ENCODE measurements at regions not wholly inside any gene's neighbourhood (a gene's known extent, or its start where the extent isn't known, plus 50 kb on each side); places are given as distances from the start of the nearest gene placed in this dataset.

GRCh38 chr2:12299431-12299830 is 417.3 kb upstream of the TRIB2 start:
- DNase-seq: no peak

DNA sequence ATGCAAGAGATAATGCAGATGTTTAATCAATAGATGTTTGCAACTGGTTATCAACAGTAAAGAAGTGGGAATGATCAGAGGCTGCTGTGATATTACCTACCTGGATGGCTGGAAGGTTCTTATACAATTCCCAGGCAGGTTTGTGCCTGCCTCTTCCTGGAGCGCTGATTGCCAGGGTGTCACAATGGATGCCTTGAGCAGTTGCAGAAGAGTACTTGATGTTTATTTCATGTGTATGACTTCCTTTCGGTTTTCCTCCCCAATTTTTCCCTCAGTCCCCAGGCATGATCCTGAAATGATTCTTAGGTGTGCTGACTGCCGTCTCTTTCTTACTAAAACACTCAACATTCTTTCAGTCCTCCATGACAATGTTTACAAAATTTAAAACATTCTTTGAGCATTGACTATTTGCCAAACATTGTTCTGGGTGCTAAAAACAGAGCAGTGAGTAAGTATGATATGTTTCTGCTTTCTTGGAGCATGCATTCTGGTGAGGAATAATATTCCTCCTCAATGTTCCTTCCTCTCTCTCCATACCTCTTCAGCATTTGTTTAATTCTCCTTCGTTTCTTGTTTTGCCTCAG is 416.6 kb upstream of the TRIB2 start:
- DNase-seq: no peak

GRCh38 chr2:12300927-12301326 is 415.8 kb upstream of the TRIB2 start:
- peak; percentile 21 for DNase-seq

GRCh38 chr2:12302140-12302539 is 414.6 kb upstream of the TRIB2 start:
- no peak for DNase-seq

- DNase-seq: no peak
Measured at GRCh38 chr2:12302691-12303090, 414.0 kb upstream of the TRIB2 start.

DNA sequence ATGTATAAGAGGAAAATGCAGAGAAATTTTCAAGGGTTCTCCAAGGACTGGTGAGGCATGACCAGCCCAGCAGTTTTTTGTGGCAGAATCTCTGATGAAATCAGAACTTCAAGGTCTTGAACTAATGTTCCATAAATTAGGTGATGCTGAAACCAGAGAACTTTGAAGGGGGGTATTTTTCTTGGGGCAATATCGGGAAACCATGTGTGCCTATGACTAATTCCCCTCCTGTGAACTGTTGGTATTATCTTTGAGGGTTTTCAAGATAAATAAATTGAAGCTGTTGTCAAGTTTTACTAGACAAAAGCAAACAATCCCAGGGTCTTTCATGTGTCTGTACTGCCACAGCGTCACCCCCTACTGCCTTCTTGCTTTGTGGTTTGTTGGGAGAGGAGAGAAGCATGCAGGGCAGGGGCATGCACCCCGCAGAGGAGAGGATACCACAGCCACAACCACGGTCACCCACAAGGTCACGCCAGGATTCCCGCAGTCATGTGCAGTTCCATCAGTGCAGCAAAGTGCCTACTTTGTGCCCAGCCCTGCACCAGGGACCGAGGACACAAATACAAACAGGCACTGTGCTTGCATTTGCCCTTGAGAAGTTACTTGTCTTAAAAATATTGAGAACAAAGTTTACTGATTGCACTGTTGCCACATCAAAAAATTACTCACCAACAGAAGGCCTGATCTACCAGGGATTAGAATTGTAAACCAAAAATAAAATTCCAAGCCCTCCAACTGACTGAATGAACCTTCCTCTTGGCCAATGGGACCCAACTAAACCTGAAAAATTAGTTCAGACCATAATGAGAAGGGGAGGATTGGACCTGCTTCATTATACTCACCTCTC is 413.3 kb upstream of the TRIB2 start:
- DNase-seq: no peak

- DNase-seq: peak; percentile 24
Measured at GRCh38 chr2:12304564-12305171, 412.1 kb upstream of the TRIB2 start.

DNA sequence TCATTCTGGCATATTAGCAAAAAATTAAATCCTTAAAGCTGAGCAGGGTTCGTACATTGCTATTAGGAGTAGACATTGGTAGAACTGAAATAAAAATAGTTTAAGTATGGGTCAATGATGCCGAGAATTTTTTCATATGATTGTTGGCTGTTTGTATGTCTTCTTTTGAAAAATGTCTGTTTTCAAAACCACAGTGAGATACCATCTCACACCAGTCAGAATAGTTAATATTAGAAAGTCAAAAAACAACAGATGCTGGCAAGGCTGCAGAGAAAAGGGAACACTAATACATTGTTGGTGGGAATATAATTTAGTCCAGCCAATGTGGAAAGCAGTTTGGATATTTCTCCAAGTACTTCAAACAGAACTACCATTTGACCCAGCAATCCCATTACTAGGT is 410.8 kb upstream of the TRIB2 start:
- no peak for DNase-seq

DNA sequence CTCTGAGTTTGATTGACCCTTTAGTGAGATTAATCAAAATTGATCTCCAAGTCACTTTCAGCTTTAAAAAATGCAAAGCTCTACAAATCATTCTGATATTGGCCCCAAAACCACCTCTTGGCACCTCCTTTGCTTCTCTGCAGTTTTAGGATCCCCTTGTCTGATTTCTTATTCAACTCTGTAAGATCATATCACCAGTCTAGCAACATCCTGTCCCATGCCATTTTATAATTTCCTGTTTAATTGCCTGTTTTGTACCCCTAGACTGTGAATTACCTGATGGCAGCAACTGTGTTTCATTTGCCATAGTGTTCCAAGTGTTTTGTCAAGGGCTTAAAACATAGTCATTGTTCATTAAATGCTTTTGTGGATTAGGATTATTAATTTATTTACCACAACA is 406.3 kb upstream of the TRIB2 start:
- DNase-seq: no peak

GRCh38 chr2:12313445-12314126 is 403.1 kb upstream of the TRIB2 start:
- DNase-seq: peak; percentile 20

DNA sequence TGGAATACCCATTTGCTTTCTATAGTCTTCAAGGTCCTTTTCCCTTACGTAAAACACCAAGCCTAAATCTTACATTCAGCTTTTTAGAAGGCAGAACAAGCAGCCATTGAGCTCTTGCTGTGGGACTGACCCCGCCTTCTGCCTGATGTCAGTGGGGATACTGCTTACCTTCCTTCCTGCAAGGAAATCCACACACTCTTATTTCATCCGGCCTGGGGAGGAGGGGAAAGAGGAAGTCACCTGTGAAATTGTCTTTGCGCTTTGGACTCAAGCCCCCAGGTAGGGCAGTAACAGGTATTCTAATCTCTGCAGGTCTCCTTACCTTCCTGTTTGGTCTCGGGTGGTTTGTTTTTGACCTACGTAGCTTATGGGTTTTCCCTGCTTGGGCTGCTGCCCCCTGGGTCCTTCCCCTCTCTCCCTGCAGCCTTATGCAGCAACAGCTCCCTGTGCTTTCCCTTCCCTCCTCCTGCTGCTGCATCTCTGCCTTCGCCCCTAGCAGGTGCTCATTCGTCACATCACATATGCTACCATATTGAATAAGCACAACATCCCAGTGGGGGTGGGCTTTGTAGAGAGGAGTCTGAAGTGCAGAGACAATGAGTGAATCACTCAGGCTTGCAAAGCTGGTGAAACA is 402.5 kb upstream of the TRIB2 start:
- DNase-seq: peak; percentile 33

DNA sequence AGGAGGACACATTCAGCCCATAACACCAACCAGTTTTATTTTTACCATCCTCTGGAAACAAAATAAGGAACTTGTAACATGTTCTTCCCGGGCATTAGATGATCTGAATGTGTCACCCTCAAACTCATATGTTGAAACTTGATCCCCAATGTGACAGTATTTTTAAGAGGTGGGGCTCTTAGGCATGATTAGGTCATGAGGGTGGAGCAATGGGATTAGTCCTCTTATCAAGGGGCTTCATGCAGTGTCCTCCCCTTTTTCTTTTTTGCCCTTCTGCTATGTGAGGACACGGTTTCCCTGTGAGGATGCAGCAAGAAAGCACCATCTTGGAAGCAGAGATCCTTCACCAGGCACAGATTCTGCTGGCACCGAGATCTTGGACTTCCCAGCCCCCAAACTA is 401.5 kb upstream of the TRIB2 start:
- DNase-seq: no peak

- no peak for DNase-seq
Measured at GRCh38 chr2:12316476-12316875, 400.3 kb upstream of the TRIB2 start.

- DNase-seq: no peak
Measured at GRCh38 chr2:12317286-12317685, 399.4 kb upstream of the TRIB2 start.

DNA sequence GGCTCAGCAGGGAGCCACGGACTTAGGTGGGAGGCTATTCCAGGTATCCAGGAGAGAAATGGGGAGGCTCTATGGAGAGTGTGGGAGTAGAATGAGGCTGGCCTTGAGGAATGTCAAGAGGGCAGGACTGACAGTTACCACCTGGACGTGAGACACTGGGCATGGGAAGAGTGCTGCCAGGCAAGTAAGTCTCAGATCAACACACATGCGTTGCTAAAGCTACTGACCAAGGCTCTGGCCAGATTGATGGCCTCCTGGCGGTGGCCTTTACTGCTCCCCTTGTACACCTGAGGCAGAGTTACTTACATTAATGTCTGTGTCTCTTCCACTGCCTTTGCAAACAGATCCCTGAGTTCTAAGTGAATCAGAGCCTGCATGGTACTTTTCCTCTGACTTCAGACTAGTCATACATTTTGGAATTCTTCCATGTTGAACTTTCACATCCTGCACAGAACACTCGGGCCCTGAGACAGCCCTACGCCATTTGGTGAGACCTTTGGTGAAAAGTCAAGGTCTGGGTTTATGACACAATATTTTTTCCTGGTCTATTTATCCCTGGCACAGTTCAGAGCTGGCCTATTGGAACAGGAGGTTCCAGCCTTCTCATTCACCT is 398.8 kb upstream of the TRIB2 start:
- no peak for DNase-seq

GRCh38 chr2:12318427-12319057 is 398.2 kb upstream of the TRIB2 start:
- DNase-seq: peak; percentile 44

GRCh38 chr2:12320027-12320734 is 396.6 kb upstream of the TRIB2 start:
- no peak for DNase-seq

GRCh38 chr2:12320991-12321641 is 395.6 kb upstream of the TRIB2 start:
- DNase-seq: peak; percentile 24

GRCh38 chr2:12321886-12322285 is 394.9 kb upstream of the TRIB2 start:
- DNase-seq: no peak

GRCh38 chr2:12325806-12326205 is 390.9 kb upstream of the TRIB2 start:
- no peak for DNase-seq
